Natural killer cell (primary cell): ENCODE measurements at regions not wholly inside any gene's neighbourhood (a gene's known extent, or its start where the extent isn't known, plus 50 kb on each side); places are given as distances from the start of the nearest gene placed in this dataset.

Experiments
- ATAC-seq, 3 donors: fragments of 150-1000 bp in 2 of 3; fragments of 200-7000 bp in 1 of 3; cut with Tn5 transposase; 1 replicate in 1 of 3; 2 replicates in 2 of 3; pipeline ENCODE4 v1.10.0; 2021; ENCODE audit warnings: mild to moderate bottlenecking in 2 of 3, moderate library complexity in 2 of 3
- DNase-seq, 2 donors: peaks; one replicate each; pipeline versions ENCODE4 v3.0.0 to v3.0.0-alpha.2; 2013 to 2021; ENCODE audit warnings: mixed read lengths in 1 of 2
- H3K27ac ChIP-seq: one replicate; pipeline ENCODE4 v1.5.1; 2013; ENCODE audit warnings: mild to moderate bottlenecking, low read length
- H3K27me3 ChIP-seq: one replicate; pipeline ENCODE4 v1.6.1; 2013; ENCODE audit warnings: low read length; ENCODE audit not compliant: control insufficient read depth, insufficient read depth
- H3K36me3 ChIP-seq: one replicate; pipeline ENCODE4 v1.6.1; 2013; ENCODE audit warnings: low read length; ENCODE audit not compliant: control insufficient read depth, insufficient read depth
- H3K4me1 ChIP-seq: one replicate; pipeline ENCODE4 v1.6.1; 2013; ENCODE audit warnings: low read length; ENCODE audit not compliant: control insufficient read depth, insufficient read depth
- H3K4me3 ChIP-seq: one replicate; pipeline ENCODE4 v1.5.1; 2013; ENCODE audit warnings: low read length
- H3K9me3 ChIP-seq: one replicate; pipeline ENCODE4 v1.6.1; 2013; ENCODE audit warnings: low read length; ENCODE audit not compliant: control insufficient read depth, insufficient read depth
- H3K27ac Mint-ChIP-seq, 2 donors: one replicate each; pipeline ENCODE4 v1.8.0; 2022; ENCODE audit warnings: mild to moderate bottlenecking in 2 of 2, mixed read lengths in 2 of 2, moderate library complexity in 1 of 2
- H3K27me3 Mint-ChIP-seq, 2 donors: one replicate each; pipeline ENCODE4 v1.8.0; 2022; ENCODE audit warnings: low read depth in 2 of 2, mixed read lengths in 2 of 2
- H3K36me3 Mint-ChIP-seq: one replicate; pipeline ENCODE4 v1.8.0; 2022; ENCODE audit warnings: mixed read lengths
- H3K4me1 Mint-ChIP-seq, 2 donors: one replicate each; pipeline ENCODE4 v1.8.0; 2022; ENCODE audit warnings: mixed read lengths in 2 of 2
- H3K4me3 Mint-ChIP-seq: one replicate; pipeline ENCODE4 v1.8.0; 2022; ENCODE audit warnings: mild to moderate bottlenecking, moderate library complexity, mixed read lengths
- H3K9me3 Mint-ChIP-seq, 2 donors: one replicate each; pipeline ENCODE4 v1.8.0; 2022; ENCODE audit warnings: mixed read lengths in 2 of 2
- WGBS: methylation state at CpG from one replicate; pipeline ENCODE4 v1.1.7; 2013; ENCODE audit warnings: missing lambda C conversion rate; ENCODE audit not compliant: insufficient coverage; 5-methylcytosine and 5-hydroxymethylcytosine counted together
- intact Hi-C: fragments of 100-400 bp; cut with micrococcal nuclease; formaldehyde crosslinking; loops from one replicate; pipeline ENCODE4 v1.14.2; 2022
- TF ChIP-seq, protein P1 (sequence below): fragments of 200-600 bp; IDR thresholded peaks from one replicate; pipeline ENCODE4 v1.8.0; 2022; ENCODE audit warnings: antibody characterized with exemption

- Mint-ChIP-seq H3K9me3 (peaks cover 12 to 13% of the 10 kb centered on the region in 2 donors), H3K27me3 (no peaks in the 10 kb centered on the region), H3K36me3 (peaks cover 22% of the 10 kb centered on the region), H3K4me1 (no peaks in the 10 kb centered on the region), H3K27ac (no peak overlapping the region), H3K4me3 (no peak overlapping the region)
- ATAC-seq = no peak
- DNase-seq = no peak
- Histone ChIP-seq H3K4me1 (no peaks in the 10 kb centered on the region), H3K27me3 (no peaks in the 10 kb centered on the region), H3K9me3 (peaks cover 8% of the 10 kb centered on the region), H3K36me3 (no peaks in the 10 kb centered on the region), H3K4me3 (no peak overlapping the region), H3K27ac (no peak overlapping the region)
- intact Hi-C loops = no loop called here
- TF ChIP-seq, protein P1, sequence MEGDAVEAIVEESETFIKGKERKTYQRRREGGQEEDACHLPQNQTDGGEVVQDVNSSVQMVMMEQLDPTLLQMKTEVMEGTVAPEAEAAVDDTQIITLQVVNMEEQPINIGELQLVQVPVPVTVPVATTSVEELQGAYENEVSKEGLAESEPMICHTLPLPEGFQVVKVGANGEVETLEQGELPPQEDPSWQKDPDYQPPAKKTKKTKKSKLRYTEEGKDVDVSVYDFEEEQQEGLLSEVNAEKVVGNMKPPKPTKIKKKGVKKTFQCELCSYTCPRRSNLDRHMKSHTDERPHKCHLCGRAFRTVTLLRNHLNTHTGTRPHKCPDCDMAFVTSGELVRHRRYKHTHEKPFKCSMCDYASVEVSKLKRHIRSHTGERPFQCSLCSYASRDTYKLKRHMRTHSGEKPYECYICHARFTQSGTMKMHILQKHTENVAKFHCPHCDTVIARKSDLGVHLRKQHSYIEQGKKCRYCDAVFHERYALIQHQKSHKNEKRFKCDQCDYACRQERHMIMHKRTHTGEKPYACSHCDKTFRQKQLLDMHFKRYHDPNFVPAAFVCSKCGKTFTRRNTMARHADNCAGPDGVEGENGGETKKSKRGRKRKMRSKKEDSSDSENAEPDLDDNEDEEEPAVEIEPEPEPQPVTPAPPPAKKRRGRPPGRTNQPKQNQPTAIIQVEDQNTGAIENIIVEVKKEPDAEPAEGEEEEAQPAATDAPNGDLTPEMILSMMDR = no peak
- 100% methylated on average over 1 of the region's 1 CpG for WGBS
Measured at GRCh38 chr4:115353370-115353769, 239.9 kb upstream of the NDST4 start.

GRCh38 chr4:115343171-115343570 lies 229.8 kb upstream of the NDST4 start:
- Histone ChIP-seq H3K27ac (no peak overlapping the region), H3K9me3 (no peaks in the 10 kb centered on the region), H3K4me1 (no peaks in the 10 kb centered on the region), H3K4me3 (no peak overlapping the region), H3K27me3 (no peaks in the 10 kb centered on the region), H3K36me3 (no peaks in the 10 kb centered on the region)
- Mint-ChIP-seq H3K36me3 (no peaks in the 10 kb centered on the region), H3K4me1 (no peaks in the 10 kb centered on the region), H3K27ac (no peak overlapping the region), H3K9me3 (peaks cover 0 to 3% of the 10 kb centered on the region in 2 donors), H3K27me3 (no peaks in the 10 kb centered on the region), H3K4me3 (no peak overlapping the region)
- intact Hi-C loops = no loop called here
- ATAC-seq = no peak
- TF ChIP-seq, protein P1 = no peak
- no peak for DNase-seq

- Mint-ChIP-seq H3K27me3 (no peaks in the 10 kb centered on the region), H3K36me3 (no peaks in the 10 kb centered on the region), H3K9me3 (peaks cover 0 to 1% of the 10 kb centered on the region in 2 donors), H3K27ac (no peak overlapping the region), H3K4me3 (no peak overlapping the region), H3K4me1 (no peaks in the 10 kb centered on the region)
- H3K27me3 ChIP-seq = no peaks in the 10 kb centered on the region
- no peak overlapping the region for H3K4me3 ChIP-seq
- no peaks in the 10 kb centered on the region for H3K36me3 ChIP-seq
- TF ChIP-seq, protein P1 = no peak
- H3K27ac ChIP-seq = no peak overlapping the region
- intact Hi-C loops = no loop called here
- H3K4me1 ChIP-seq = no peaks in the 10 kb centered on the region
- 82% methylated on average over 1 of the region's 4 CpGs for WGBS
- H3K9me3 ChIP-seq = no peaks in the 10 kb centered on the region
- ATAC-seq (no peak), DNase-seq (no peak)
Measured at GRCh38 chr4:115334736-115335411, 221.5 kb upstream of the NDST4 start.

- Mint-ChIP-seq H3K36me3 (no peaks in the 10 kb centered on the region), H3K4me1 (no peaks in the 10 kb centered on the region), H3K27me3 (no peaks in the 10 kb centered on the region), H3K4me3 (no peak overlapping the region), H3K9me3 (no peaks in the 10 kb centered on the region), H3K27ac (no peak overlapping the region)
- intact Hi-C loops = no loop called here
- Histone ChIP-seq H3K27me3 (no peaks in the 10 kb centered on the region), H3K36me3 (no peaks in the 10 kb centered on the region), H3K4me1 (no peaks in the 10 kb centered on the region), H3K9me3 (no peaks in the 10 kb centered on the region), H3K27ac (no peak overlapping the region), H3K4me3 (no peak overlapping the region)
- ATAC-seq (no peak), DNase-seq (no peak)
- TF ChIP-seq, protein P1 = no peak
- WGBS = no CpG with 5 or more reads among the region's 1 CpG
Measured at GRCh38 chr4:115332078-115332477, 218.7 kb upstream of the NDST4 start.
